Endothelial cell of umbilical vein (primary cell): ENCODE measurements at regions not wholly inside any gene's neighbourhood (a gene's known extent, or its start where the extent isn't known, plus 50 kb on each side); places are given as distances from the start of the nearest gene placed in this dataset.

Experiments
- BruUV-seq: library from RNA; stranded (reverse); fragments of 400-500 nt; replicated peaks from 2 replicates; lab custom pipeline; 2021; lab: Mats Ljungman, UMichigan
- CTCF ChIA-PET: fragments of 300-600, 350-600 bp; sonication (Branson Sonifier 250); formaldehyde crosslinking; loops from one replicate; lab custom pipeline; 2021; ENCODE audit warnings: antibody characterized with exemption, inconsistent platforms; lab: Charles Lee
- POLR2A ChIA-PET: fragments of 300-600, 350-600 bp; sonication (Branson Sonifier 250); formaldehyde crosslinking; loops from one replicate; lab custom pipeline; 2021; ENCODE audit warnings: antibody characterized with exemption, inconsistent platforms; lab: Charles Lee
- DNase-seq: peaks from one replicate; pipeline ENCODE4 v3.0.0-alpha.2; 2011; ENCODE audit warnings: low read depth, low spot score
- FAIRE-seq: peaks from 2 replicates; lab custom pipeline; 2011; peaks lifted over from hg19 to GRCh38; lab: Jason Lieb, UNC
- H2AFZ ChIP-seq: 2 replicates; pipeline ENCODE4 v1.6.0; 2012; ENCODE audit warnings: low read depth, low read length, control low read depth, inconsistent platforms
- H3K27ac ChIP-seq: 2 replicates; pipeline ENCODE4 v1.5.1; 2011; ENCODE audit warnings: low read depth, mild to moderate bottlenecking, control low read depth, low read length, moderate library complexity; ENCODE audit not compliant: insufficient read depth
- H3K27me3 ChIP-seq, 2 experiments: 2 replicates each; pipeline versions ENCODE4 v1.6.0 to v1.6.1; 2011; ENCODE audit warnings: low read length in 2 of 2, mixed read lengths in 1 of 2; ENCODE audit not compliant: control insufficient read depth in 2 of 2, insufficient read depth in 2 of 2
- H3K36me3 ChIP-seq, 2 experiments: 2 replicates in 1 of 2; 3 replicates in 1 of 2; pipeline ENCODE4 v1.5.1; 2011; ENCODE audit warnings: low read length in 2 of 2, mild to moderate bottlenecking in 1 of 2, moderate library complexity in 1 of 2; ENCODE audit not compliant: control insufficient read depth in 2 of 2, insufficient read depth in 2 of 2; ENCODE audit errors: extremely low read depth in 1 of 2
- H3K4me1 ChIP-seq: 3 replicates; pipeline ENCODE4 v1.5.1; 2011; ENCODE audit warnings: mild to moderate bottlenecking, low read length; ENCODE audit not compliant: control insufficient read depth, insufficient read depth; ENCODE audit errors: extremely low read depth
- H3K4me2 ChIP-seq: 2 replicates; pipeline ENCODE4 v1.6.1; 2011; ENCODE audit warnings: low read length, control low read depth, mixed read lengths; ENCODE audit not compliant: insufficient read depth
- H3K4me3 ChIP-seq, 3 experiments: fragments of 200-600 bp in 1 of 3; sonication (generic), shearing (Covaris generic) in 1 of 3; replicated peaks in 1 of 3; 2 replicates each; pipeline ENCODE4 v1.5.1; 2011 to 2016; ENCODE audit warnings: control low read depth in 3 of 3, low read length in 3 of 3, mild to moderate bottlenecking in 2 of 3, inconsistent platforms in 1 of 3, low read depth in 1 of 3, moderate library complexity in 1 of 3; ENCODE audit not compliant: insufficient read depth in 1 of 3
- H3K79me2 ChIP-seq: 2 replicates; pipeline ENCODE4 v1.6.0; 2012; ENCODE audit warnings: low read length, inconsistent platforms; ENCODE audit not compliant: control insufficient read depth, insufficient read depth
- H3K9ac ChIP-seq: replicated peaks from 2 replicates; pipeline ENCODE3; 2011; ENCODE audit warnings: low read length, control low read depth; ENCODE audit not compliant: insufficient read depth; ENCODE audit errors: extremely low read depth
- H3K9me1 ChIP-seq: replicated peaks from 3 replicates; pipeline ENCODE4 v1.6.0; 2011; ENCODE audit warnings: mild to moderate bottlenecking, low read length; ENCODE audit not compliant: control insufficient read depth, insufficient read depth; ENCODE audit errors: extremely low read depth
- H3K9me3 ChIP-seq: replicated peaks from 2 replicates; pipeline ENCODE4 v1.5.1; 2012; ENCODE audit warnings: low read length, inconsistent platforms; ENCODE audit not compliant: control insufficient read depth, insufficient read depth
- H4K20me1 ChIP-seq: replicated peaks from 2 replicates; pipeline ENCODE3; 2011; ENCODE audit warnings: mild to moderate bottlenecking, low read length; ENCODE audit not compliant: control insufficient read depth, insufficient read depth; ENCODE audit errors: extremely low read depth
- CTCF ChIP-seq, 2 donors: IDR thresholded peaks; 1 replicate in 1 of 2; 2 replicates in 1 of 2; pipeline ENCODE4 v1.5.1; 2011; ENCODE audit warnings: low read length in 2 of 2, mild to moderate bottlenecking in 2 of 2, moderate library complexity in 2 of 2, control low read depth in 1 of 2, inconsistent platforms in 1 of 2, low read depth in 1 of 2; ENCODE audit not compliant: insufficient read depth in 1 of 2; ENCODE audit errors: extremely low read depth in 1 of 2
- EZH2 ChIP-seq: IDR thresholded peaks from 2 replicates; pipeline ENCODE4 v1.6.1; 2012; ENCODE audit warnings: borderline replicate concordance, low read depth, mild to moderate bottlenecking, moderate library complexity, low read length, inconsistent platforms; ENCODE audit not compliant: severe bottlenecking
- FOS ChIP-seq: IDR thresholded peaks from 2 replicates; pipeline ENCODE4 v1.6.1; 2011; ENCODE audit warnings: mild to moderate bottlenecking, low read length, moderate library complexity, borderline replicate concordance; ENCODE audit not compliant: insufficient read depth
- GATA2 ChIP-seq: IDR thresholded peaks from 2 replicates; pipeline ENCODE4 v1.7.0; 2011; ENCODE audit warnings: low read depth, mild to moderate bottlenecking, moderate library complexity, mixed read lengths, low read length; ENCODE audit not compliant: insufficient read length, insufficient read depth
- JUN ChIP-seq: IDR thresholded peaks from 2 replicates; pipeline ENCODE4 v1.6.1; 2011; ENCODE audit warnings: borderline replicate concordance, low read depth; ENCODE audit not compliant: insufficient read length, insufficient read depth
- MYC ChIP-seq: IDR thresholded peaks from one replicate; pipeline ENCODE4 v1.6.1; 2011; ENCODE audit warnings: mild to moderate bottlenecking, low read depth, low read length
- POLR2A ChIP-seq: IDR thresholded peaks from 2 replicates; pipeline ENCODE4 v1.6.1; 2012; ENCODE audit warnings: low read depth, mild to moderate bottlenecking, control low read depth, low read length
- POLR2AphosphoS5 ChIP-seq: IDR thresholded peaks from 2 replicates; pipeline ENCODE4 v1.6.1; 2012; ENCODE audit warnings: low read depth, mild to moderate bottlenecking, control low read depth, low read length, moderate library complexity; ENCODE audit not compliant: insufficient read depth
- dilution Hi-C: fragments of 300-500 bp; cut with MboI; formaldehyde crosslinking; loops from one replicate; pipeline ENCODE4 v1.15.0; 2019; ENCODE audit warnings: low sequenced_read_pairs; ENCODE audit not compliant: extremely low pct_ligation_motif_present
- intact Hi-C: fragments of 100-400 bp; cut with micrococcal nuclease; formaldehyde crosslinking; loops from one replicate; pipeline ENCODE4 v1.10.0; 2022
- TF ChIP-seq, protein P1 (sequence below): IDR thresholded peaks from 2 replicates; pipeline ENCODE4 v1.6.1; 2011; ENCODE audit not compliant: insufficient read depth, insufficient read length

- dilution Hi-C loops = no loop called here
- CTCF ChIA-PET = no interaction called here
Observed at GRCh38 chr12:112734859-112735695, 56.5 kb upstream of the RPH3A start.

More at GRCh38 chr12:112734859-112735695, 56.5 kb upstream of the RPH3A start:
- DNase-seq = no peak
- no TSS peak for BruUV-seq
- Histone ChIP-seq H3K27me3 (no peaks in the 10 kb centered on the region), H3K9me3 (no peaks in the 10 kb centered on the region), H4K20me1 (no peaks in the 10 kb centered on the region), H3K36me3 (no peaks in the 10 kb centered on the region), H3K9ac (no peak overlapping the region), H2AFZ (no peak overlapping the region), H3K4me2 (no peak overlapping the region), H3K9me1 (no peaks in the 10 kb centered on the region), H3K4me1 (no peaks in the 10 kb centered on the region), H3K4me3 (no peak overlapping the region), H3K79me2 (no peaks in the 10 kb centered on the region), H3K27ac (no peak overlapping the region)
- intact Hi-C loops = no loop called here
- POLR2A ChIA-PET = no interaction called here
- TF ChIP-seq FOS (no peak), MYC (no peak), GATA2 (no peak), CTCF (IDR thresholded peaks at IDR 0.05; ENCODE audit: extremely low read depth in 1 of 2, insufficient read depth in 1 of 2, low read depth in 1 of 2, low read length in 2 of 2) (no peak), POLR2A (no peak), POLR2AphosphoS5 (no peak), EZH2 (no peak), JUN (no peak)
- TF ChIP-seq, protein P1, sequence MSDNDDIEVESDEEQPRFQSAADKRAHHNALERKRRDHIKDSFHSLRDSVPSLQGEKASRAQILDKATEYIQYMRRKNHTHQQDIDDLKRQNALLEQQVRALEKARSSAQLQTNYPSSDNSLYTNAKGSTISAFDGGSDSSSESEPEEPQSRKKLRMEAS = no peak
- no peak for FAIRE-seq
